Stimulated activated CD4-positive, alpha-beta T cell treated with anti-CD3 and anti-CD28 coated beads, TNF-alpha, amount 100 ng/mL, for 48 hours (primary cell): ENCODE measurements at regions not wholly inside any gene's neighbourhood (a gene's known extent, or its start where the extent isn't known, plus 50 kb on each side); places are given as distances from the start of the nearest gene placed in this dataset.
A peak's percentile ranks its signal among the peaks of the same experiment; 100 is the strongest.

Experiments
- DNase-seq, 3 donors: peaks; one replicate each; pipeline ENCODE4 v3.0.0-alpha.2; 2020; ENCODE audit warnings: low read depth in 3 of 3

DNA sequence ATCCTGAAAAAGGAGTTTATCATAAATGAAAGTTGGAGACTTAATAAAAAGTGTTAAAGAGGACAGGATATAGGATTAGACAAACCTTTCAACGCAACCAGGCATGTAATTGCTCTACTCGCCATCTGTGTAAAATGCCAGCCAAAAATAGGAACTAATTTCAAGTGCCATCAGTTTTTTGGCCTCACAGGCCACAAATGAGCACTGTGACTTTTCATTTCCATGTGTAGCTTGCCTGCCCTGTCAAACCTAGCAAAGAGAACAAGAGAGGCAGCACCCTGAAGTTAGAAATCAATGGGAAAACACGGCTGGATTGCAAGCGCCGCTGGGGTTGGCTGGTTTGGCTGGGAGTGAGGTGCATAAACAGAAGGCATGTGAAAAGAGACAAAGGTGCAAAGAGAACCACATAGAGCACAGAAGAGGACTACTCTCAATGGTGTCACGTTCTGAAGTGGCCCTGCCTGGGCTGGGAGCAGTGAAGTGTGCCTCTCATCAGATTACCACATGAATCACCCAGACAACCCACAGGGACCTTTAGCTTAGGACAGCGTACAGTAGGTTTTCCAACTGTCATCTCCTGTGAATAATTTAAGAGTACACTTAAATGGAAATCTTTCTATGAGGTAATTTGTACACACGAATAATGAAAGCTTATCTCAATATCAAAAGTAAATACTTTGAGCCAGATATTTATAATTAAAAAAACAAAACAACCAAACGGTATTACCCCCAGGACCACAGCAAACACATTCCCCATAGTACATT, 78.0 kb upstream of the NHSL1 start:
- DNase-seq: no peak

DNA sequence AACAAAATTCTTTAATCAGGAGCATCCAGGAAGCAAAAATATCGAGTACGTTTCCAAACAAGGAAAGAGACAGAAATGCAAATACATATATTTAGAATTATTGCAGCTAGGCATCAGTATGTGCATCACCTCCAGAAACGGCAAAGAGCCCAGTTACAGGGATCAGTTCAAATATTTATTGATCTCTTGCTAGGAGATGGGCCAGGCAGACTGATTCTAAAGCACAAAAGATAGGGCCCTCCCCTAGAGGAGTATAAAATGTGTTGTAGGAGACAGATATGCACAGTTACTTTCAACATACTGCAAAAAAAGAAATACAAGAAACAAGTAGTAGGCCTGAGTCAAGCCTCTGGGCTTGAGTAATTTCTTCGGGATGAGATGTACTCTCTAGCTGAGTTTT, 80.7 kb upstream of the NHSL1 start:
- no peak for DNase-seq

DNA sequence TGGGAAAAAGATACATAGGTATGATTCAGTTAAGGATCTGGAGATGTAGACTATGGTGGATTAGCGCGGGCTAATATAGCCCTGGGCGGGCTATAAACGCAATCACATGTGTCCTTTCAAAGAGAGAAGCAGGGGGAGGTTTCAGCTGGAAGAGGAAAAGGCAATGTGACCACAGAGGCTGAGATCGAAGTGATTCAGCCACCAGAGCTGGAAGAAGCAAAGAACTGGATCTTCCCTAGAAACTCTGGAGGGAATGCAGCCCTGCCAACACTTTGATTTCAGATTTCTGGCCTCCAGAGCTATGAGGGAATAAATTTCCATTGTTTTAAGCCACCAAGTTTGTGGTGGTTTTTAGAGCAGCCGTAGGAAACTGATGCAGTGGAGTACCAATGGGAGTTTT, 81.5 kb upstream of the NHSL1 start:
- no peak for DNase-seq

DNA sequence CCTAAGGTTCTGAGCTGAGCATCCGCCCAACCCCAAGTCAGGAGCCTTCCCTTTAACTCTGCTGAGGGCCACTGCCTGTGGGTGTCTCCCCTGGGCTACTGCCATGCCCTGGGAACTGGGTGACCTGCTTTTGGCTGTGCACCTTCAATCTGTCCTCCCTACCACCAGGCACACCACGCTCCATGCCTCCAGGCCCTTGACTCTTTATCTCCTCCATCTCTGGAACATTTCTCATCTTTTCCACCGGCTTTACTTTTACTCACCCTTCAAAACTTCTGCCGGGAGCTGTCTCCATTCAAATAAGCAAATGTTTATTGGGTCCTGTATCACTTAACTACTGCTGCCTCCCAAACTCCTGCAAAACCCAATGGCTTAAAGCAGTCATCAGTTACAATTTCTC, 83.3 kb upstream of the NHSL1 start:
- DNase-seq: no peak

DNA sequence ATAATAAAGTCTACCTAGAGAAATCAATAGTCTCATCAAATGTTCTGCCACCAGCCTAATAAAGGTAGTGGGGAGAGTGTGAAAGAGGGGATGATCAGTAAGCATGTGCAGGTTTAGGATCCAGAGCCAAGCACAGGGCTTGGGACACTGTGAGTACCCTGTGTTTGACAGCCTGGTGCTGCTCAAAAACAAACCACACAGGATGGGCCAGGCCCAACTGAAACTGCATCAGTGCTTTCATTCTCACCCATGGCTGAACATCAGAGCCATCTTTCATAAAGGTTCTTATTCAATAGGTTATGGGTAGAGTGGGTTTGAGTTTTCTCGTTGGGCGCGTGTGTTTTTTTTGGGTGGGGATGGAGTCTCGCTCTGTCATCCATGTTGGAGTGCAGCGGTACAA, 87.3 kb upstream of the NHSL1 start:
- no peak for DNase-seq

DNA sequence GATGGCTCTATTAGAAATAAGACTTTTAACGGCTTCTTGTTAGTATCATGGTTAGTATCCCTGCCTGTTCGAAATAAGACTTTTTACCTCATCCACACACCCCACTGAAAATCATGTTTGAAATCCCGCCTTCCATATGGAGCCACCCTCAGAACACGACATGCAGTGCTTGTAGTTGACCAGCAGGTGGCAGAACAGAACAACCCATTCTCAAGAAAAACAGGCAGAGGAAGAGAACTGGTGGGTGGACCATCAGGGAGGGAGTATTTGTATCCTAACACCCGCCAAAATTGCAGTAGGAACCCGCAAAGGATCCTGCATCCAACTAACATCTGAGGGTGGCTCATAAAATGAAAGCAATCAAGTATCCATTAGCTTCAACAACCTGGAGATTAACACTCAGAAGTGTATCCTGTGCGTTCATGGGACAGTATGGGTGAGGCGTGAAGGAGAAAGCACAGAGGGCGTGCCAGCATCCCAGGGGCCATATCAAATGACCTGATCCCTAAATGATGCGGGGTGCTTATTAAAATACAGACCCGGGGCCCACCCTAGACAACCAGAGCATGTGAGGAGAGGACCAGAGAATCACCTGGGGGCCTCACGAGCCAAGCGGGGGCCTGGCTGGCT, 89.6 kb upstream of the NHSL1 start:
- DNase-seq: peak; percentile 29 to 42 (median 35)

DNA sequence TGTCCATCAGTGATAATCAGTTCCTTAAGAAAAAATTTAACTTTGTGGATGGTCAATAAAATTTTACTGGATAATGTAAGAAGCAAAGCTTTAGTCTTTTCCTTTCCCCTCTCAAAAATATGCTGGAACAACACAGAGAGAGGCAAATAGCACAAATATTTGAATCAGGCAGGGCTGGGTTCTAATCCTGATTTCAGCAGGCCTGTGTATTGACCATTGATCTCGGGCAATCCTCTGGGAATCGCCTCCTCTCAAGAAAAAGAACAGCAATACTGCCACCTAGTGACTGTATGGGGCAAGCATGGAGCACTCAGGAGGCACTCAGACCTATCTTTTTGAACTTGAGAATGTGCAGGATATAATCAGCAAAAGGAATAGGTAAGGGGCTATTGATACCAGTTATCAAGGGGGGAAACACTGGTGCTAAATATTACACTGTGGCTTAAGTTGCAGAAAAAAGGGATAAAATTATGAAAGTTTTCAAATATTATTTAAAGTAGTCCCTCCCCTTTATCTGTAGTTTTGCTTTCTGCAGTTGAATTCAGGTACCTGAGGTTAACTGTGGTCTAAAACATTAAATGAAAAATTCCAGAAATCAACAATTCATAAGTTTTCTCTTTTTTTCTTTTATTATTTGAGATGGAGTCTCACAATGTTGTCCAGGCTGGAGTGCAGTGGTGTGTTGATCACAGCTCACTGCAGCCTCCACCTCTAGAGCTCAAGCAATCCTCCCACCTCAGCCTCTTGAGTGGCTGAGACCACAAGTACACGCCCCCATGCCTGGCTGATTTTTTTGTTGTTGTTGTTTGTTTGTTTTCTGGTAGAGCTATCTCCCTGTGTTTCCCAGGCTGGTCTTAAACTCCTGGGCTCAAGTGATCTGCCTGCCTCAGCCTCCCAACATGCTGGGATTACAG, 91.8 kb upstream of the NHSL1 start:
- DNase-seq: peak; percentile 4 to 14 (median 13)

DNA sequence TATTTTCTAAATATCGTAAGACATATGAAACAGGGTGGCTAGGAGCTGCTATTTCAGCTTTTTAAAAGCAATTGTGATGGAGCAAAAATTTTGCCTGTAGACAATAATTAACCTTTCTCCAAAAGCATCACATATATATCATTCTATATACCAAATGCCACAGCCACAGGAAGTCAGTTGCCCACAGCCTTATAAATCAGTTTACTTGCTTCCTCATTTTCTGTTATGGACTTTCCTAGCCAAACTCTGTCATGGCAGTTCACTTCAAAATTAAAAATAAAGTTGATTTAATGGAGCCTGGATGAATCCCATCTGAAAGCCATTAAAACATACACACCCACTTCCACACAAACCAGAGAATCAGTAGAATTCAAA, 93.4 kb upstream of the NHSL1 start:
- no peak for DNase-seq

DNA sequence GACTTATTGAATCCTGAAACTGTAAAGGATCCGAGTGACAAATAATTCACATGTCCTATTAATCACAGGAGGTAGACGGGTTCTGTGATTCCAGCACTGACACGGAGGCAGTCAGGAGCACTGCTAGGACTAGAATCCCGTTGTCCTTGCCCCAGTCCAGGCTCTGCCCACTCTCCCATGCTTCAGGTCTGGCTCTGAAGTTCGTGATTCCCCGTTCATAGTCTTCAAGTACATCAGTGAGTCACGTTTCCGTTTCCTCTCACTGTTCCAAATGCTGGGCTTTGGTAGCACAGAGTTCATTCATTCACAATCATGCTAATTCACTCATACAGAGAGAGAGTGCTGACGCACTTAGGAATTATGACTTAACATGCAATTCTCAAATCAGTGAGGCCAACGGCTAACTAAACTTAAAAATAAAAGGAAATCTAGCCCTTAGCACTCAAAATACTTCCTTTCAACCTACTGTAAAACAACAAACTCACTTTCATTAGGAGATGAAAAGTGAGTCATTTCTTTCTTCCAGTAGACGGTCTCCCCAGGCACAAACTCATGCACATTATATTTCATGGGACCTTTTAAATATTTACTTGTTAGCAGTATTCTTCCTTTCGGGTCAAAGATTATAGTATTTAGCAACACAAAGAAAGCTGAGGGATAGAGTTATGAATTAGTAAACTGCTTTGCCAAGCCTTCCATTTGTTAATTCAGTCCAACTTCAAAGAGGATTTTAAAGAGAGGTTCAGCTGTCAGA, 94.0 kb upstream of the NHSL1 start:
- peak; percentile 1 to 28 (median 13) for DNase-seq

DNA sequence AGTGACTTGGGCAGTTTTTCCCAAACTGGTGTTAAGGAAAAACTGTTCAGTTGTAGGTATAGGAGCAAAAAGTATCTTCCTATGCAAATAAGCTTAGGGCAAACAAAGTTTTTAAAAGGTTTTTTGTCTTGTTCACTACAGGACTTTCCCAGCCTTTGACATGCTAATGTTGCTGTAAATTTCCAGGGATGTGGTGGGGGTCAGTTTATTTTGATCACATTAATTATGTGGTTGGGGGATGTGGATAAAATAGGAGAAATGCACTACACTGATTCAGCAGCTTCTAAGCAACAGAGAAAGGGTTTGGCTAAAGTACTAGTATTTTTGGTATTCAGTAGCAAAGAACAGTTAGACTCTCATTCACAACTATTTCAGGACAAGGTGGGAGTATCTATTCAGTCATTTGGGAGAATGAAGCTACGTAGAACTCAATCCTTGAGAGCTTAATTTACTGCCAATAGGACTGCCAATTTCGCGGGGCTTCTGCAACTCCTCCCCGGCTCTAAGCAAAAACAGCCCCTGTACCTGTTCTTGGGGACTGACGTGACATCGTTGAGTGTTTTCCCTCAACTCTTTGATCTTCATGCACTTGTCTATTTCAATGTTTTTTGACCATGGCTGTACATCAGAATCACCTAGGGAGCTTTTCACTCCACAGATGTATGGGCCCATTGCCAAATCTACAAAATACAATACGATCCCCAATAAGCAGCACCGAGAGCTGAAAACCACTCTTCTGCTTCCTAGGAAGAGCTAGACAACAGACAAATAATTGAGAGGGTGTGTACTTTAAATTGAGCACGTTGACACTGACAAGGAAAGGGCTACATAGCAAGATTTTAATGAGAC, 94.8 kb upstream of the NHSL1 start:
- no peak for DNase-seq

DNA sequence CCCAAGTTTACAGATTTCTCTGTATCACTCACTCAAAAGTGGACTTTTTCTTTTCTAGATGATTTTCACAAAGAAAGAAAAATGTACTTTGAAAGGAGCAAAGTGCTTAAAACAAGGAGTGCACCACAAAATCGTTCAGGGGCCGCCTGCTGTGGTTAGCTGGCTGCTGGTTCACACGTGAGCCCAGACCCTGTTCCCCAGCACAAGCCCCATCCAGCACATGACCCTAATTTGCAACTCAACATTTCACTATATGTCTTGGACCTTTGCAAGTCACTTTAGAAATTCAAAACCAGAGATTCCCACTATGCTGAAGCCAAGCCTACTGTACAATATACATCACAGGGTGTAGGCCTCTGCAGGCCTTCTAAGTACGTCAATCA, 95.5 kb upstream of the NHSL1 start:
- no peak for DNase-seq

DNA sequence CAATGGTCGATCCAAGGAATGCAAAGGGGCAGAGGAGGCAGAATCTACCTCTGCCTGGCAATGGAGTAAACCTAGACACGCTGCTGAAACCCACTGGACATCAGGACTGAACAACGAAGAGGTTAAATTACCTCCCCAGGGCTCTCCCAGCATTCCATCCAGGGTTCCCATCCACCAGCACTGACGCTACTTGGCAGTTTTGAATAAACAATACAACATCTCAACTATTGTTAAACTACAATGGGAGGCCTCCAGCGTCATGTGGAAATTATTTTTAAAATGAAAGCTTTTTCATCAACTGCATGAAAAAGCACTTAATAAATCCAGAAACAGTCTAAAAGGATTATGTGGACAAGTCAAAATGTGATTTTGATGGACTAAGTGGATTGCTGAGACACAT, 96.8 kb upstream of the NHSL1 start:
- no peak for DNase-seq

DNA sequence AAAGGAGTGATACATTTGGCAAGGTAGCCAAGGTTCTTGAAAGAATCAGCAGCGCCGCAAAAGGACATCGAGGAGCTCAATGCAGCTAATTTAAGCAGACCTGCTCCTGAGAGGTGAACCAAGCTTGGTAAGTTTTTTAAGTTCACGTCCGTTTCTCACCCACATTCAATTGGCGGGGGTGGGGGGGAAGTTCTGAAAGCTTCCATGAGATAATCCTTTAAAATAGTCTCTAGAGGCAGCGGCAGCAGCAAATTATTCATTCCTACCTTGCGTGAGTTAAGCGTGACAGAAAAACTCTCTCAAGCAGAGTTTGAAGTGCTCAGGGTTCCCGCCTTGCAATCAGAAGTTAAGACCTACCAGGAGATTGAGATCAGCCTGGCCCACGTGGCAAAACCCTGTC, 97.3 kb upstream of the NHSL1 start:
- no peak for DNase-seq

DNA sequence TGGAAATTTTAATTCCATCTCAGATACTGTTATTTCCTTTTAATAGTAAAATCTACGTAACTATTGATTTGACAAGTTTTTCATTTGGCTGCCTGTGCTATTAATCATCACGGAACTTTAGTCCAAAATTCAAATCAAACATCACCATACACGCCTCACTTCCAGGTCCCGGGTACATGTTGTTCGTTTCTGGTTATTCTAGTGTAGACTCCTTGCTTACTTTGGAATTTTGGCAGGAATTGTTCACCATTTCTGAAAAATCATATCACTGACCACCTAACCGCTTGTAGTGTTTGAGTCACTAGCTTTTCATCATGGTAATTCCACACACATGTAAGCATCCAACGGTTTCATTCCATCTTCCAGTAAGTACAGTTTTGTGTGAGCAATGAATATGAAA, 98.0 kb upstream of the NHSL1 start:
- no peak for DNase-seq

DNA sequence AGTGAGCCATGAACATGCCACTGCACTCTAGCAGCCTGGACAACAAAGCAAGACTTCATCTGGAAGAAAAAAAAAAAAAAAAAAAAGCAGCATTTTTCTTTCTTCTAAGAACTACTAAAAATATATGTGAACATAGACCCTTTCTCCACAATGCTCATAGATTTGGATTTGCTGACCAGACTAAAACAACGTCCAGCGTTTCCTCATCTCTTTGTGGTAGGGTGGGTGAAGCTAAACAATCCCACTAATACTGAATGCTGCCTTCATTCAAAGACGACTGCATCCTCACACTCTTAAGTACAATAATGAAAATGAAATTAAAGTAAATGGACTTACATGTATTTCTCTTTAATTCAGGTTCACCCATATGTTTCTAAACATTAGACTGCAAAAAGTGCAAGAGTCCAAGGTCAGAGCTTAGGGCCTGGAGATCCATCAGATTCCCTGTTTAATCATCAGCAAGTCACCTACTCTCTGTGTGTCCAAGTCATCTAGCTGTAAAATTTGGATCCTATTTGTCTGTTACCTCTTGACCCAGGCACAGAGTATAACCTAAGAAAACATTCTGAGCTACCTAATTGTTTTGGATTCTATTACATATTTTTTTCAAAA, 99.4 kb upstream of the NHSL1 start:
- DNase-seq: no peak

DNA sequence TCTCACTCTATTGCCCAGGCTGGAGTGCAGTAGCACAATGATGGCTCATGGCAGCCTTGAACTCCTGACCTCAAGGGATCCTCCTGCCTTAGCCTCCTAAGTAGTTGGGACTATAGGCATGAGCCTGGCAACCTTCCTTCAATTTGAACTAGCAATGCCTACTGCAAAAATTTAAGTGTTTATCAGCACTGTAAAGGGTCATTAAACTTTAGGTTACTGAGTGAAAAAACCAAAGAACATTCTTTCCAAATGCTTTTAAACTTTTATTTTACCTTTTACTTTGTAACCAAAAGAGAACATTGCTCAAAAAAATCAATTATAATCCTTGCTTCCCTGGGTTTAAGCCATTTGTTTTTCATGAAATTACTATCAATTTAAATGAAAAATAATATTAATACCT, 101.0 kb upstream of the NHSL1 start:
- no peak for DNase-seq

DNA sequence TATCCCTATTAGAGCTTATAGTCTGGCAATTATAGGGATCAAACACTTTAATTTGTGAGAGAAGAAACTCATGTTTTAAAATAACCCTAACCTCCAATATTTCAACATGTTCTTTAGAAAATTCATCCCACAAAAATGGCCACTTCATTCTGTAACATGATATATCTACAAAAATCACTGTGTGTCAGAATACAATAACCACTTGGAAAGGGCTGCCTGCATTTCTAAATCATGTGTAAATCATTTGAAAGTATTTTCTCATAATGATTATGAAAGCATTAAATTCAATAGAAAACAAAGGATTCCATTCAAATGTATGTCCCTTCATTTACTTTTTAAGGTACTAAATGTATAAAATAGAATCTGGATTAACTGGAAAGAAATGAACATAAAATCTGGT, 101.4 kb upstream of the NHSL1 start:
- no peak for DNase-seq

DNA sequence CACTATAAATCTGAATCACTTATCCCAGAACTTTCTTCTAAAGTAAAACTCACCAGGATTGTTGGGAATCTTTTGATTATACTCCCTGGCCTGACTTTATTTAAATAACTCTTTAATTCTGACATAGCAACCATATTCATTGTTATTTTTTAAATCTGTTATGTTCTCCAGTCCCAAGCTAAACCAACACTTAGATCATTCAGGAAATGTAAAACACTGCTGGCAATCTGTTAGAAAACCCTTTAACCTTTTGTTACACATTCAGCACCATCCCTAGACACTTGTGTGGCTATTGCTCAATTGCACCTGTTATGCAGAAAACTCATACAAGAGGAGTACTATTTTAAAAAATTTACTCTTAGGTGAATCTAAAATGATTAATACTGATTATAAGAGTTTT, 101.8 kb upstream of the NHSL1 start:
- no peak for DNase-seq

DNA sequence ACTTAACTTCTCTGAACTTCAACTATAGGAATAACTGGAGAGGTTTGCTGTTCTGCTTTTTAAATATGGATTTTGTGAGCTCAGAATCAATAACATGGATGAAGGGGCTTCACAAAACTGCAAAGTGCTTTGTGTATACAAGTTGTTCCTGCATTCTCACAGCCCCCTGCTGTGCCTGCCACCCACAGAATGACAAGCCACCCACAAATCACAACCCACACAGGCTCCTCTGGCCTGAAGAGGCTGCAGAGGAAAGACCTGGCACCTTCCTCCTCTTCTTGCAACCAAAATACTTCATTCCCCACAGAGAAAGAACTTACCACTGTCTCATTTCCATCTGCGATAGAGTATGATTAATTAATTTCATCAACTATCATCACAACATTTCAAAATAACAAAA, 106.7 kb upstream of the NHSL1 start:
- DNase-seq: no peak
